OCI-LY1 (cell line): ENCODE measurements at regions not wholly inside any gene's neighbourhood (a gene's known extent, or its start where the extent isn't known, plus 50 kb on each side); places are given as distances from the start of the nearest gene placed in this dataset.

Experiments used
- H2AFZ ChIP-seq: fragments of 200-600 bp; sonication (generic), shearing (Covaris generic); 2 replicates; pipeline ENCODE4 v1.6.0; 2014; ENCODE audit warnings: antibody characterized with exemption, mild to moderate bottlenecking, low read length
- H3F3A ChIP-seq: fragments of 200-600 bp; sonication (generic), shearing (Covaris generic); 2 replicates; pipeline ENCODE4 v1.6.0; 2014; ENCODE audit warnings: mild to moderate bottlenecking, antibody characterized with exemption, low read length, moderate library complexity; ENCODE audit not compliant: insufficient read depth
- H3K27ac ChIP-seq: fragments of 200-600 bp; sonication (generic); 2 replicates; pipeline ENCODE4 v1.5.1; 2014; ENCODE audit warnings: low read length, mixed run types, mild to moderate bottlenecking, low read depth; ENCODE audit not compliant: poor library complexity, severe bottlenecking
- H3K27me3 ChIP-seq: fragments of 200-600 bp; sonication (generic); 2 replicates; pipeline ENCODE4 v1.6.0; 2014; ENCODE audit warnings: antibody characterized with exemption, mild to moderate bottlenecking, low read length, moderate library complexity; ENCODE audit not compliant: insufficient read depth
- H3K36me3 ChIP-seq: fragments of 200-600 bp; sonication (generic); 2 replicates; pipeline ENCODE4 v1.6.1; 2014; ENCODE audit warnings: mild to moderate bottlenecking, antibody characterized with exemption, low read length, moderate library complexity, mixed read lengths; ENCODE audit not compliant: insufficient read depth
- H3K4me1 ChIP-seq: fragments of 200-600 bp; sonication (generic); 2 replicates; pipeline ENCODE4 v1.5.1; 2014; ENCODE audit warnings: mild to moderate bottlenecking, low read length, moderate library complexity; ENCODE audit not compliant: insufficient read depth, severe bottlenecking
- H3K4me2 ChIP-seq: fragments of 200-600 bp; sonication (generic), shearing (Covaris generic); 2 replicates; pipeline ENCODE4 v1.6.1; 2014; ENCODE audit warnings: low read length
- H3K4me3 ChIP-seq: fragments of 200-600 bp; sonication (generic); 2 replicates; pipeline ENCODE4 v1.5.1; 2014; ENCODE audit warnings: low read length, low read depth, mild to moderate bottlenecking, mixed read lengths; ENCODE audit not compliant: poor library complexity, severe bottlenecking
- H3K79me2 ChIP-seq: fragments of 200-600 bp; shearing (Covaris generic); 2 replicates; pipeline ENCODE4 v1.6.1; 2016; ENCODE audit warnings: mixed run types, low read length, mixed read lengths; ENCODE audit not compliant: insufficient read depth
- H3K9ac ChIP-seq: fragments of 200-600 bp; sonication (generic), shearing (Covaris generic); 2 replicates; pipeline ENCODE4 v1.6.1; 2014; ENCODE audit warnings: mild to moderate bottlenecking, low read length, mixed read lengths
- H3K9me2 ChIP-seq: fragments of 200-600 bp; sonication (generic), shearing (Covaris generic); 2 replicates; pipeline ENCODE4 v1.6.1; 2014; ENCODE audit warnings: low read depth, mild to moderate bottlenecking, low read length, mixed read lengths
- H3K9me3 ChIP-seq: fragments of 200-600 bp; shearing (Covaris generic); 2 replicates; pipeline ENCODE4 v1.6.1; 2014; ENCODE audit warnings: low read length, mixed read lengths
- H4K20me1 ChIP-seq: fragments of 200-600 bp; sonication (generic), shearing (Covaris generic); 2 replicates; pipeline ENCODE4 v1.6.0; 2016; ENCODE audit warnings: mild to moderate bottlenecking, low read length; ENCODE audit not compliant: insufficient read depth
- CTCF ChIP-seq: fragments of 200-600 bp; sonication (generic), shearing (Covaris generic); IDR thresholded peaks from 2 replicates; pipeline ENCODE4 v1.5.1; 2017; ENCODE audit warnings: mild to moderate bottlenecking, antibody characterized with exemption, low read length, moderate library complexity, mixed read lengths
- EZH2 ChIP-seq: fragments of 200-600 bp; sonication (generic), shearing (Covaris generic); IDR thresholded peaks from 2 replicates; pipeline ENCODE4 v1.8.0; 2017; ENCODE audit warnings: borderline replicate concordance, mixed run types, mild to moderate bottlenecking, antibody characterized with exemption, low read length, moderate library complexity, mixed read lengths

GRCh38 chr5:124606543-124606942 is 139.9 kb downstream of the ZNF608 start:
- Histone ChIP-seq H3K4me2 (no peak overlapping the region), H4K20me1 (no peaks in the 10 kb centered on the region)
- no peak for TF ChIP-seq EZH2
- no peak for TF ChIP-seq CTCF

GRCh38 chr5:124606093-124606492 is 140.3 kb downstream of the ZNF608 start:
- Histone ChIP-seq H2AFZ (no peak overlapping the region), H3K9me3 (no peaks in the 10 kb centered on the region; the same call in 1 of the 2 replicates), H3K4me2 (no peak overlapping the region), H3K36me3 (no peaks in the 10 kb centered on the region), H3K4me3 (no peak overlapping the region), H4K20me1 (no peaks in the 10 kb centered on the region), H3F3A (no peaks in the 10 kb centered on the region), H3K9me2 (no peaks in the 10 kb centered on the region), H3K79me2 (no peaks in the 10 kb centered on the region), H3K27ac (no peak overlapping the region), H3K27me3 (no peaks in the 10 kb centered on the region), H3K9ac (no peak overlapping the region), H3K4me1 (peaks cover 34% of the 10 kb centered on the region)
- TF ChIP-seq EZH2: no peak
- TF ChIP-seq CTCF: no peak

More at GRCh38 chr5:124606543-124606942, 139.9 kb downstream of the ZNF608 start:
- Histone ChIP-seq H3K27ac (no peak overlapping the region), H3K79me2 (no peaks in the 10 kb centered on the region), H3K4me3 (no peak overlapping the region), H3K9ac (no peak overlapping the region), H3F3A (no peaks in the 10 kb centered on the region), H3K9me3 (no peaks in the 10 kb centered on the region; the same call in 1 of the 2 replicates), H2AFZ (no peak overlapping the region), H3K9me2 (no peaks in the 10 kb centered on the region), H3K4me1 (peaks cover 33% of the 10 kb centered on the region), H3K36me3 (no peaks in the 10 kb centered on the region), H3K27me3 (no peaks in the 10 kb centered on the region)

- H3K4me2 ChIP-seq: no peak overlapping the region
- no peaks in the 10 kb centered on the region for H3F3A ChIP-seq
- H3K4me3 ChIP-seq: no peak overlapping the region
- no peak overlapping the region for H3K27ac ChIP-seq
- no peaks in the 10 kb centered on the region for H3K9me2 ChIP-seq
- no peaks in the 10 kb centered on the region for H3K27me3 ChIP-seq
- H4K20me1 ChIP-seq: no peaks in the 10 kb centered on the region
- no peaks in the 10 kb centered on the region for H3K36me3 ChIP-seq
- H3K79me2 ChIP-seq: no peaks in the 10 kb centered on the region
- no peak overlapping the region for H2AFZ ChIP-seq
- TF ChIP-seq EZH2 (no peak), CTCF (no peak)
- no peak overlapping the region for H3K9ac ChIP-seq
- H3K4me1 ChIP-seq: peaks cover 36% of the 10 kb centered on the region
- H3K9me3 ChIP-seq: no peaks in the 10 kb centered on the region; the same call in 1 of the 2 replicates
Measured at GRCh38 chr5:124605541-124605940, 140.9 kb downstream of the ZNF608 start.
